Esophagus muscularis mucosa (tissue), 4 donors: ENCODE measurements at regions not wholly inside any gene's neighbourhood (a gene's known extent, or its start where the extent isn't known, plus 50 kb on each side); places are given as distances from the start of the nearest gene placed in this dataset.

Experiments used
- CTCF ChIP-seq, 3 experiments: fragments of 200-600 bp in 2 of 3; fragments of 450-650 bp in 1 of 3; sonication (generic) in 2 of 3; IDR thresholded peaks; one replicate each; pipeline ENCODE4 v1.5.1; 2017 to 2019; ENCODE audit warnings: antibody characterized with exemption in 3 of 3, mild to moderate bottlenecking in 2 of 3, moderate library complexity in 1 of 3
- EP300 ChIP-seq: sonication (generic); formaldehyde crosslinking; IDR thresholded peaks from one replicate; pipeline ENCODE4 v1.6.1; 2017; ENCODE audit warnings: antibody characterized with exemption
- POLR2A ChIP-seq: fragments of 450-650 bp; IDR thresholded peaks from one replicate; pipeline ENCODE4 v1.6.1; 2017; ENCODE audit warnings: antibody characterized with exemption, moderate library complexity, mild to moderate bottlenecking, low read depth
- POLR2AphosphoS5 ChIP-seq, 2 donors: sonication (generic); formaldehyde crosslinking; IDR thresholded peaks; one replicate each; pipeline ENCODE4 v1.6.1; 2017; ENCODE audit warnings: antibody characterized with exemption in 2 of 2

GRCh38 chr5:145220481-145220880 lies 614.7 kb downstream of the PRELID2 start:
- TF ChIP-seq POLR2A (no peak), CTCF (IDR thresholded peaks at IDR 0.05) (no peak), POLR2AphosphoS5 (IDR thresholded peaks at IDR 0.05) (no peak), EP300 (no peak)
